ENCODE measurements at regions not wholly inside any gene's neighbourhood (a gene's known extent, or its start where the extent isn't known, plus 50 kb on each side); places are given as distances from the start of the nearest gene placed in this dataset.

GRCh38 chr1:82297139-82297896, 496.6 kb downstream of the ADGRL2 start:
- no peak for DNase-seq (ENCODE audit: low read depth)
- no peak overlapping the region for H3K4me3 ChIP-seq (ENCODE audit: low read length)
- no peak for TF ChIP-seq CTCF (conservative IDR thresholded peaks at IDR 0.05; ENCODE audit: low read depth, low read length)

- no peak for TF ChIP-seq CTCF (conservative IDR thresholded peaks at IDR 0.05; ENCODE audit: low read depth, low read length)
- no peak overlapping the region for H3K4me3 ChIP-seq (ENCODE audit: low read length)
- no peak for DNase-seq (ENCODE audit: low read depth)
Observed at GRCh38 chr1:82287556-82287955, 486.8 kb downstream of the ADGRL2 start.

GRCh38 chr1:82284213-82284612, 483.5 kb downstream of the ADGRL2 start:
- no peak overlapping the region for H3K4me3 ChIP-seq (ENCODE audit: low read length)
- no peak for DNase-seq (ENCODE audit: low read depth)
- TF ChIP-seq CTCF (conservative IDR thresholded peaks at IDR 0.05; ENCODE audit: low read depth, low read length), result no peak

- TF ChIP-seq CTCF (conservative IDR thresholded peaks at IDR 0.05; ENCODE audit: low read depth, low read length), result no peak
- no peak for DNase-seq (ENCODE audit: low read depth)
- no peak overlapping the region for H3K4me3 ChIP-seq (ENCODE audit: low read length)
Observed at GRCh38 chr1:82279241-82279640, 478.5 kb downstream of the ADGRL2 start.

- TF ChIP-seq CTCF (conservative IDR thresholded peaks at IDR 0.05; ENCODE audit: low read depth, low read length), result no peak
Observed at GRCh38 chr1:82273816-82274215, 473.1 kb downstream of the ADGRL2 start.

GRCh38 chr1:82269431-82269830, 468.7 kb downstream of the ADGRL2 start:
- no peak for DNase-seq (ENCODE audit: low read depth)
- TF ChIP-seq CTCF (conservative IDR thresholded peaks at IDR 0.05; ENCODE audit: low read depth, low read length), result no peak
- no peak overlapping the region for H3K4me3 ChIP-seq (ENCODE audit: low read length)

More at GRCh38 chr1:82273816-82274215, 473.1 kb downstream of the ADGRL2 start:
- H3K4me3 ChIP-seq (ENCODE audit: low read length), result no peak overlapping the region
- DNase-seq (ENCODE audit: low read depth), result no peak

- no peak for DNase-seq (ENCODE audit: low read depth)
- no peak overlapping the region for H3K4me3 ChIP-seq (ENCODE audit: low read length)
- no peak for TF ChIP-seq CTCF (conservative IDR thresholded peaks at IDR 0.05; ENCODE audit: low read depth, low read length)
Observed at GRCh38 chr1:82268826-82269225, 468.1 kb downstream of the ADGRL2 start.

Measured in retinal pigment epithelial cell (primary cell).